Esophagus muscularis mucosa (tissue), 3 donors: ENCODE measurements at regions not wholly inside any gene's neighbourhood (a gene's known extent, or its start where the extent isn't known, plus 50 kb on each side); places are given as distances from the start of the nearest gene placed in this dataset.

ENCODE experiments used
- POLR2AphosphoS5 ChIP-seq, 2 donors: sonication (generic); formaldehyde crosslinking; IDR thresholded peaks; one replicate each; pipeline ENCODE4 v1.6.1; 2017; ENCODE audit warnings: antibody characterized with exemption in 2 of 2
- TF ChIP-seq, protein P1 (sequence below), 3 experiments: fragments of 200-600 bp in 2 of 3; fragments of 450-650 bp in 1 of 3; sonication (generic) in 2 of 3; IDR thresholded peaks; one replicate each; pipeline ENCODE4 v1.5.1; 2017 to 2019; ENCODE audit warnings: antibody characterized with exemption in 3 of 3, mild to moderate bottlenecking in 2 of 3, moderate library complexity in 1 of 3

DNA sequence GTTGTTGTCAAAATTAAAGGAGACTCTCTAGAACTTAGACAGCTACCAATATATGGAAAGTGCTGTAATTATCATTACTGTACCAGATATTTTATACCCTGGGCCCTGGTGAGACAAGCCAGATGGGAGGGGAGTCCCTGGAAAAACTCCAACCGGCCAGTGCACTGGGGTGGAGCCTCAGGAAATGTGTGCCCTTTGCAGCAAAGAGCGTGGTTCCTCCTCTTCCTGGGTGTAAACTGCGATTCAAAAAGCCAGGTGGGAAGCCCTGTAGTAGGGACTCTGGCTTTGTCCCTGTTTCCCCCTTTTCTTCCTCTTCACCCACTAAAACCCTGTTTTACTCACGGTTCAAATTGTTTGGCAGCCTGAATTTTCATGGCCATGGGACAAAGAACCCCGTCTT is 812.3 kb downstream of the PLA2G4A start:
- TF ChIP-seq, protein P1, sequence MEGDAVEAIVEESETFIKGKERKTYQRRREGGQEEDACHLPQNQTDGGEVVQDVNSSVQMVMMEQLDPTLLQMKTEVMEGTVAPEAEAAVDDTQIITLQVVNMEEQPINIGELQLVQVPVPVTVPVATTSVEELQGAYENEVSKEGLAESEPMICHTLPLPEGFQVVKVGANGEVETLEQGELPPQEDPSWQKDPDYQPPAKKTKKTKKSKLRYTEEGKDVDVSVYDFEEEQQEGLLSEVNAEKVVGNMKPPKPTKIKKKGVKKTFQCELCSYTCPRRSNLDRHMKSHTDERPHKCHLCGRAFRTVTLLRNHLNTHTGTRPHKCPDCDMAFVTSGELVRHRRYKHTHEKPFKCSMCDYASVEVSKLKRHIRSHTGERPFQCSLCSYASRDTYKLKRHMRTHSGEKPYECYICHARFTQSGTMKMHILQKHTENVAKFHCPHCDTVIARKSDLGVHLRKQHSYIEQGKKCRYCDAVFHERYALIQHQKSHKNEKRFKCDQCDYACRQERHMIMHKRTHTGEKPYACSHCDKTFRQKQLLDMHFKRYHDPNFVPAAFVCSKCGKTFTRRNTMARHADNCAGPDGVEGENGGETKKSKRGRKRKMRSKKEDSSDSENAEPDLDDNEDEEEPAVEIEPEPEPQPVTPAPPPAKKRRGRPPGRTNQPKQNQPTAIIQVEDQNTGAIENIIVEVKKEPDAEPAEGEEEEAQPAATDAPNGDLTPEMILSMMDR (IDR thresholded peaks at IDR 0.05): no peak
- TF ChIP-seq POLR2AphosphoS5 (IDR thresholded peaks at IDR 0.05): no peak
